OCI-LY3 (cell line): ENCODE measurements at regions not wholly inside any gene's neighbourhood (a gene's known extent, or its start where the extent isn't known, plus 50 kb on each side); places are given as distances from the start of the nearest gene placed in this dataset.

Source experiments
- H2AFZ ChIP-seq: fragments of 200-600, 300-600 bp; shearing (Covaris generic); 2 replicates; pipeline ENCODE4 v1.6.0; 2014; ENCODE audit warnings: antibody characterized with exemption, low read depth, low read length
- H3K27ac ChIP-seq: fragments of 200-600, 300-600 bp; sonication (generic); 2 replicates; pipeline ENCODE4 v1.5.1; 2014; ENCODE audit warnings: mild to moderate bottlenecking, low read length, moderate library complexity, mixed read lengths
- H3K27me3 ChIP-seq: fragments of 200-600, 300-600 bp; sonication (generic); 2 replicates; pipeline ENCODE4 v1.6.1; 2014; ENCODE audit warnings: low read depth, low read length, mixed read lengths
- H3K36me3 ChIP-seq: fragments of 200-600, 300-600 bp; sonication (generic); replicated peaks from 2 replicates; pipeline ENCODE3; 2014; ENCODE audit warnings: low read depth, low read length, mixed read lengths
- H3K4me1 ChIP-seq: fragments of 300-600, 200-600 bp; sonication (generic); 2 replicates; pipeline ENCODE4 v1.6.1; 2014; ENCODE audit warnings: low read length, mixed read lengths
- H3K4me2 ChIP-seq: fragments of 200-600, 300-600 bp; sonication (generic); 2 replicates; pipeline ENCODE4 v1.6.1; 2014; ENCODE audit warnings: low read length, mixed read lengths
- H3K4me3 ChIP-seq: fragments of 300-600, 200-600 bp; sonication (generic); 2 replicates; pipeline ENCODE4 v1.5.1; 2014; ENCODE audit warnings: antibody characterized with exemption, mild to moderate bottlenecking, low read length, moderate library complexity
- H3K79me2 ChIP-seq: fragments of 300-600, 200-600 bp; shearing (Covaris generic); 2 replicates; pipeline ENCODE4 v1.6.1; 2014; ENCODE audit warnings: mild to moderate bottlenecking, low read length, mixed read lengths
- H3K9ac ChIP-seq: fragments of 300-600, 200-600 bp; shearing (Covaris generic); 2 replicates; pipeline ENCODE4 v1.6.0; 2014; ENCODE audit warnings: mild to moderate bottlenecking, low read length, moderate library complexity
- H3K9me3 ChIP-seq: fragments of 200-600, 300-600 bp; shearing (Covaris generic); 2 replicates; pipeline ENCODE4 v1.6.1; 2014; ENCODE audit warnings: low read length, mixed read lengths; ENCODE audit not compliant: insufficient read depth
- H4K20me1 ChIP-seq: fragments of 200-600, 300-600 bp; sonication (generic); 2 replicates; pipeline ENCODE4 v1.6.1; 2016; ENCODE audit warnings: low read length, mixed read lengths; ENCODE audit not compliant: insufficient read depth
- EZH2phosphoT487 ChIP-seq: fragments of 200-600 bp; shearing (Covaris generic); IDR thresholded peaks from 2 replicates; pipeline ENCODE4 v1.6.1; 2018; ENCODE audit warnings: antibody characterized with exemption, mixed run types, low read depth
- TF ChIP-seq, protein P1 (sequence below): fragments of 200-600, 300-600 bp; sonication (generic); IDR thresholded peaks from 2 replicates; pipeline ENCODE4 v1.5.1; 2014; ENCODE audit warnings: antibody characterized with exemption, low read length, low read depth

DNA sequence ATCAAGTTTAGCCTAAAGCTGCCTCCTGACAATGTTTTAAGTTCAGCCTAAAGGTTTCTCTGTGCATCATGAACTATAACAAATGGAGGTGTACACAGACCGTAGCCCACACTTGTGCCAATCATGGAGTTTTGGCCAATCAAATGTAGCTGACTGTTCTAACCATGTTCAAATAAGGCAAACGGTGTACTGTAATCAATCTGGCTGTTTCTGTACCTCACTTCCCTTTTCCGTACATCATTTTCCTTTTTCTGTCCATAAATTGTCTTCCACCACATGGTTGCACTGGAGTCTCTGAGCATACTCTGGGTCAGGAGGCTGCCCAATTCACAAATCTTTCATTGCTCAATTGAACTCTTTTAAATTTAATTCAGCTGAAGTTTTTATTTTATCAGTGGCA is 132.2 kb upstream of the UST start:
- Histone ChIP-seq H2AFZ (no peak overlapping the region), H3K4me2 (no peak overlapping the region; the same call in 1 of the 2 replicates), H3K9ac (no peak overlapping the region), H3K36me3 (no peaks in the 10 kb centered on the region), H3K79me2 (no peaks in the 10 kb centered on the region), H4K20me1 (no peaks in the 10 kb centered on the region), H3K9me3 (no peaks in the 10 kb centered on the region), H3K4me3 (no peak overlapping the region), H3K27me3 (peaks cover 3% of the 10 kb centered on the region; the same call in 1 of the 2 replicates), H3K4me1 (peaks cover 9% of the 10 kb centered on the region), H3K27ac (no peak overlapping the region)
- TF ChIP-seq, protein P1, sequence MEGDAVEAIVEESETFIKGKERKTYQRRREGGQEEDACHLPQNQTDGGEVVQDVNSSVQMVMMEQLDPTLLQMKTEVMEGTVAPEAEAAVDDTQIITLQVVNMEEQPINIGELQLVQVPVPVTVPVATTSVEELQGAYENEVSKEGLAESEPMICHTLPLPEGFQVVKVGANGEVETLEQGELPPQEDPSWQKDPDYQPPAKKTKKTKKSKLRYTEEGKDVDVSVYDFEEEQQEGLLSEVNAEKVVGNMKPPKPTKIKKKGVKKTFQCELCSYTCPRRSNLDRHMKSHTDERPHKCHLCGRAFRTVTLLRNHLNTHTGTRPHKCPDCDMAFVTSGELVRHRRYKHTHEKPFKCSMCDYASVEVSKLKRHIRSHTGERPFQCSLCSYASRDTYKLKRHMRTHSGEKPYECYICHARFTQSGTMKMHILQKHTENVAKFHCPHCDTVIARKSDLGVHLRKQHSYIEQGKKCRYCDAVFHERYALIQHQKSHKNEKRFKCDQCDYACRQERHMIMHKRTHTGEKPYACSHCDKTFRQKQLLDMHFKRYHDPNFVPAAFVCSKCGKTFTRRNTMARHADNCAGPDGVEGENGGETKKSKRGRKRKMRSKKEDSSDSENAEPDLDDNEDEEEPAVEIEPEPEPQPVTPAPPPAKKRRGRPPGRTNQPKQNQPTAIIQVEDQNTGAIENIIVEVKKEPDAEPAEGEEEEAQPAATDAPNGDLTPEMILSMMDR: no peak
- no peak for TF ChIP-seq EZH2phosphoT487

DNA sequence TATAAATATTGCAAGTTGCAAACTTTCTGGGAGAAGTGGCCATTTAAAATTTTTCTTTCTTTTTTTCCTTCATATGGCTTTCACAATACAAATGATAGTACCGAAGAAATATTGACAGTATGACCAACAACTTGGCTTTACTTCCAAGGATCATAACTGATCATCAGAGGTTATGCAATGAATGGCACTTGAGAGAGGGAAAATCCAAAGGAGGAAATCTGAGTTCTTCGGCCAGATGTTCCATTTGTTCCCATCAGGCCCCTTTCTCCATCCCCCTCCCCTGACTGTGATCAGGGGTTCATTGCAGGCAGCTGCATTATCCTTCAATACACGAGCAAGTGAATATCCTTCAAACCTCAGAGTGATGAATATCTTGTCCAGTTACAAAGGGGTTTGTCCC is 130.0 kb upstream of the UST start:
- Histone ChIP-seq H3K9ac (no peak overlapping the region), H3K4me2 (no peak overlapping the region), H3K9me3 (no peaks in the 10 kb centered on the region), H3K36me3 (no peaks in the 10 kb centered on the region), H2AFZ (no peak overlapping the region), H3K4me1 (peaks cover 30% of the 10 kb centered on the region), H4K20me1 (no peaks in the 10 kb centered on the region), H3K27me3 (peaks cover 3% of the 10 kb centered on the region; the same call in 1 of the 2 replicates), H3K27ac (no peak overlapping the region), H3K79me2 (no peaks in the 10 kb centered on the region), H3K4me3 (no peak overlapping the region)
- TF ChIP-seq, protein P1: no peak
- TF ChIP-seq EZH2phosphoT487: no peak

GRCh38 chr6:148617530-148617929 is 129.3 kb upstream of the UST start:
- Histone ChIP-seq H3K79me2 (no peaks in the 10 kb centered on the region), H3K27me3 (peaks cover 3% of the 10 kb centered on the region; the same call in 1 of the 2 replicates), H3K9ac (no peak overlapping the region), H3K9me3 (no peaks in the 10 kb centered on the region), H4K20me1 (no peaks in the 10 kb centered on the region), H3K4me3 (no peak overlapping the region), H3K36me3 (no peaks in the 10 kb centered on the region), H3K4me1 (peaks cover 30% of the 10 kb centered on the region), H3K27ac (no peak overlapping the region), H3K4me2 (no peak overlapping the region), H2AFZ (no peak overlapping the region)
- TF ChIP-seq, protein P1: no peak
- no peak for TF ChIP-seq EZH2phosphoT487

- no peak overlapping the region for H3K9ac ChIP-seq
- no peaks in the 10 kb centered on the region for H3K9me3 ChIP-seq
- no peak overlapping the region for H3K27ac ChIP-seq
- H3K4me1 ChIP-seq: peaks cover 37% of the 10 kb centered on the region
- peaks cover 3% of the 10 kb centered on the region; the same call in 1 of the 2 replicates for H3K27me3 ChIP-seq
- H4K20me1 ChIP-seq: no peaks in the 10 kb centered on the region
- no peak for TF ChIP-seq EZH2phosphoT487
- TF ChIP-seq, protein P1: no peak
- peak overlapping the region; percentile 78 for H3K4me2 ChIP-seq
- H3K4me3 ChIP-seq: no peak overlapping the region; the same call in 1 of the 2 replicates
- H3K79me2 ChIP-seq: no peaks in the 10 kb centered on the region
- H2AFZ ChIP-seq: no peak overlapping the region
- H3K36me3 ChIP-seq: no peaks in the 10 kb centered on the region
These were observed 126.9 kb upstream of the UST start for GRCh38 chr6:148619891-148620290.
